ENCODE measurements at regions not wholly inside any gene's neighbourhood (a gene's known extent, or its start where the extent isn't known, plus 50 kb on each side); places are given as distances from the start of the nearest gene placed in this dataset.

- no peaks in the 10 kb centered on the region for H3K4me1 ChIP-seq (ENCODE audit: low read length)
- H3K9ac ChIP-seq (ENCODE audit: low read length) = no peak overlapping the region
- no peaks in the 10 kb centered on the region for H3K9me2 ChIP-seq (replicated peaks; ENCODE audit: insufficient read depth, low read length)
- TF ChIP-seq EZH2 (optimal IDR thresholded peaks at IDR 0.05; ENCODE audit: low read depth, low read length) (no peak), EZH2phosphoT487 (IDR thresholded peaks at IDR 0.05; ENCODE audit: low read length) (no peak), CTCF (IDR thresholded peaks at IDR 0.05; ENCODE audit: low read length) (no peak)
- no peaks in the 10 kb centered on the region for H3F3A ChIP-seq (ENCODE audit: insufficient read depth, low read length)
- no peaks in the 10 kb centered on the region for H3K79me2 ChIP-seq (ENCODE audit: low read length)
- H4K20me1 ChIP-seq (ENCODE audit: insufficient read depth, low read length) = no peaks in the 10 kb centered on the region
- no peak overlapping the region for H3K27ac ChIP-seq (ENCODE audit: low read length)
- H3K4me3 ChIP-seq (ENCODE audit: low read length) = no peak overlapping the region
- no peak overlapping the region for H3K4me2 ChIP-seq (ENCODE audit: low read depth, low read length)
- DNase-seq = no peak
- no peak overlapping the region for H2AFZ ChIP-seq (ENCODE audit: low read length)
- H3K36me3 ChIP-seq (replicated peaks; ENCODE audit: insufficient read depth, low read length) = no peaks in the 10 kb centered on the region
- H3K9me3 ChIP-seq (replicated peaks; ENCODE audit: insufficient read depth, low read length) = no peaks in the 10 kb centered on the region
- no peaks in the 10 kb centered on the region for H3K27me3 ChIP-seq (replicated peaks; ENCODE audit: insufficient read depth, low read length)
These were observed 411.2 kb upstream of the CHAC2 start for GRCh38 chr2:53356291-53356905.

- Histone ChIP-seq H3K4me3 (ENCODE audit: low read length) (no peak overlapping the region), H3K79me2 (ENCODE audit: low read length) (no peaks in the 10 kb centered on the region), H3K9ac (ENCODE audit: low read length) (no peak overlapping the region), H3F3A (ENCODE audit: insufficient read depth, low read length) (no peaks in the 10 kb centered on the region), H3K36me3 (replicated peaks; ENCODE audit: insufficient read depth, low read length) (no peaks in the 10 kb centered on the region), H3K4me1 (ENCODE audit: low read length) (no peaks in the 10 kb centered on the region), H3K9me2 (replicated peaks; ENCODE audit: insufficient read depth, low read length) (no peaks in the 10 kb centered on the region), H3K27ac (ENCODE audit: low read length) (no peak overlapping the region), H3K27me3 (replicated peaks; ENCODE audit: insufficient read depth, low read length) (no peaks in the 10 kb centered on the region), H3K9me3 (replicated peaks; ENCODE audit: insufficient read depth, low read length) (no peaks in the 10 kb centered on the region), H2AFZ (ENCODE audit: low read length) (no peak overlapping the region), H4K20me1 (ENCODE audit: insufficient read depth, low read length) (no peaks in the 10 kb centered on the region), H3K4me2 (ENCODE audit: low read depth, low read length) (no peak overlapping the region)
- TF ChIP-seq EZH2 (optimal IDR thresholded peaks at IDR 0.05; ENCODE audit: low read depth, low read length) (no peak), EZH2phosphoT487 (IDR thresholded peaks at IDR 0.05; ENCODE audit: low read length) (no peak), CTCF (IDR thresholded peaks at IDR 0.05; ENCODE audit: low read length) (no peak)
- no peak for DNase-seq
These were observed 414.2 kb upstream of the CHAC2 start for GRCh38 chr2:53353135-53354114.

GRCh38 chr2:53347269-53347668, 420.3 kb upstream of the CHAC2 start:
- no peak for TF ChIP-seq EZH2 (optimal IDR thresholded peaks at IDR 0.05; ENCODE audit: low read depth, low read length)
- no peak for TF ChIP-seq EZH2phosphoT487 (IDR thresholded peaks at IDR 0.05; ENCODE audit: low read length)
- TF ChIP-seq CTCF (IDR thresholded peaks at IDR 0.05; ENCODE audit: low read length) = no peak
- Histone ChIP-seq H3K27ac (ENCODE audit: low read length) (no peak overlapping the region), H3K4me3 (ENCODE audit: low read length) (no peak overlapping the region), H3K9me3 (replicated peaks; ENCODE audit: insufficient read depth, low read length) (no peaks in the 10 kb centered on the region), H3K4me1 (ENCODE audit: low read length) (no peaks in the 10 kb centered on the region), H3K27me3 (replicated peaks; ENCODE audit: insufficient read depth, low read length) (no peaks in the 10 kb centered on the region), H3K9me2 (replicated peaks; ENCODE audit: insufficient read depth, low read length) (no peaks in the 10 kb centered on the region), H3K9ac (ENCODE audit: low read length) (no peak overlapping the region), H3K79me2 (ENCODE audit: low read length) (no peaks in the 10 kb centered on the region), H3K36me3 (replicated peaks; ENCODE audit: insufficient read depth, low read length) (no peaks in the 10 kb centered on the region), H3F3A (ENCODE audit: insufficient read depth, low read length) (no peaks in the 10 kb centered on the region), H3K4me2 (ENCODE audit: low read depth, low read length) (no peak overlapping the region), H4K20me1 (ENCODE audit: insufficient read depth, low read length) (no peaks in the 10 kb centered on the region), H2AFZ (ENCODE audit: low read length) (no peak overlapping the region)
- DNase-seq = no peak
